ENCODE measurements at regions not wholly inside any gene's neighbourhood (a gene's known extent, or its start where the extent isn't known, plus 50 kb on each side); places are given as distances from the start of the nearest gene placed in this dataset.

- DNase-seq (ENCODE audit: low spot score): peak; percentile 75
Observed at GRCh38 chr16:80300876-80301275, 239.9 kb upstream of the DYNLRB2 start.

GRCh38 chr16:80300456-80300855 lies 240.3 kb upstream of the DYNLRB2 start:
- DNase-seq (ENCODE audit: low spot score): peak; percentile 29

GRCh38 chr16:80299416-80299815 lies 241.4 kb upstream of the DYNLRB2 start:
- peak; percentile 13 for DNase-seq (ENCODE audit: low spot score)

- no peak for DNase-seq (ENCODE audit: low spot score)
Observed at GRCh38 chr16:80298676-80299075, 242.1 kb upstream of the DYNLRB2 start.

GRCh38 chr16:80296034-80296433 lies 244.8 kb upstream of the DYNLRB2 start:
- DNase-seq (ENCODE audit: low spot score): no peak

GRCh38 chr16:80294172-80294571 lies 246.6 kb upstream of the DYNLRB2 start:
- DNase-seq (ENCODE audit: low spot score): no peak

- no peak for DNase-seq (ENCODE audit: low spot score)
Observed at GRCh38 chr16:80288616-80289015, 252.2 kb upstream of the DYNLRB2 start.

- no peak for DNase-seq (ENCODE audit: low spot score)
Observed at GRCh38 chr16:80287674-80288073, 253.1 kb upstream of the DYNLRB2 start.

GRCh38 chr16:80285104-80285503 lies 255.7 kb upstream of the DYNLRB2 start:
- DNase-seq (ENCODE audit: low spot score): peak; percentile 82

GRCh38 chr16:80283466-80284392 lies 257.1 kb upstream of the DYNLRB2 start:
- DNase-seq (ENCODE audit: low spot score): no peak

- DNase-seq (ENCODE audit: low spot score): no peak
Observed at GRCh38 chr16:80280557-80280956, 260.2 kb upstream of the DYNLRB2 start.

GRCh38 chr16:80279656-80280055 lies 261.1 kb upstream of the DYNLRB2 start:
- DNase-seq (ENCODE audit: low spot score): no peak

- DNase-seq (ENCODE audit: low spot score): no peak
Observed at GRCh38 chr16:80277182-80277581, 263.6 kb upstream of the DYNLRB2 start.

- DNase-seq (ENCODE audit: low spot score): peak; percentile 61
Observed at GRCh38 chr16:80274576-80275191, 266.1 kb upstream of the DYNLRB2 start.

- peak; percentile 39 for DNase-seq (ENCODE audit: low spot score)
Observed at GRCh38 chr16:80273635-80274538, 266.9 kb upstream of the DYNLRB2 start.

- no peak for DNase-seq (ENCODE audit: low spot score)
Observed at GRCh38 chr16:80265624-80266306, 275.0 kb upstream of the DYNLRB2 start.

- DNase-seq (ENCODE audit: low spot score): no peak
Observed at GRCh38 chr16:80263848-80264694, 276.7 kb upstream of the DYNLRB2 start.

- no peak for DNase-seq (ENCODE audit: low spot score)
Observed at GRCh38 chr16:80263181-80263823, 277.5 kb upstream of the DYNLRB2 start.

GRCh38 chr16:80260906-80261311 lies 279.9 kb upstream of the DYNLRB2 start:
- no peak for DNase-seq (ENCODE audit: low spot score)

- no peak for DNase-seq (ENCODE audit: low spot score)
Observed at GRCh38 chr16:80259290-80259805, 281.4 kb upstream of the DYNLRB2 start.
